Trophoblast cell (in vitro differentiated cells and primary cell): ENCODE measurements at regions not wholly inside any gene's neighbourhood (a gene's known extent, or its start where the extent isn't known, plus 50 kb on each side); places are given as distances from the start of the nearest gene placed in this dataset.

Experiments used
- DNase-seq, 2 donors: peaks; one replicate each; pipeline ENCODE4 v3.0.0-alpha.2; 2016
- H2AFZ ChIP-seq: 2 replicates; pipeline ENCODE4 v1.6.1; 2013; ENCODE audit warnings: low read length, moderate library complexity, mild to moderate bottlenecking; ENCODE audit not compliant: insufficient read depth, poor library complexity
- H2AK5ac ChIP-seq: 2 replicates; pipeline ENCODE4 v1.6.1; 2013; ENCODE audit warnings: mild to moderate bottlenecking, low read length
- H2BK120ac ChIP-seq: 2 replicates; pipeline ENCODE4 v1.6.1; 2013; ENCODE audit warnings: low read length, mild to moderate bottlenecking, moderate library complexity; ENCODE audit not compliant: insufficient read depth, poor library complexity
- H2BK12ac ChIP-seq: 2 replicates; pipeline ENCODE4 v1.6.1; 2013; ENCODE audit warnings: mild to moderate bottlenecking, low read length, moderate library complexity
- H2BK5ac ChIP-seq: 2 replicates; pipeline ENCODE4 v1.6.1; 2013; ENCODE audit warnings: low read length, low read depth, moderate library complexity, mild to moderate bottlenecking; ENCODE audit not compliant: poor library complexity
- H3K14ac ChIP-seq: 2 replicates; pipeline ENCODE4 v1.6.1; 2013; ENCODE audit warnings: mild to moderate bottlenecking, low read length
- H3K18ac ChIP-seq: 2 replicates; pipeline ENCODE4 v1.6.1; 2013; ENCODE audit warnings: mild to moderate bottlenecking, low read length
- H3K23ac ChIP-seq: 2 replicates; pipeline ENCODE4 v1.6.1; 2013; ENCODE audit warnings: low read length
- H3K27ac ChIP-seq: 2 replicates; pipeline ENCODE4 v1.5.1; 2013; ENCODE audit warnings: low read depth, mild to moderate bottlenecking, inconsistent platforms, low read length, moderate library complexity
- H3K27me3 ChIP-seq: 2 replicates; pipeline ENCODE4 v1.6.1; 2013; ENCODE audit warnings: inconsistent platforms, mild to moderate bottlenecking, low read length, moderate library complexity; ENCODE audit not compliant: insufficient read depth
- H3K36me3 ChIP-seq, 2 experiments: 1 replicate in 1 of 2; 2 replicates in 1 of 2; pipeline ENCODE4 v1.6.1; 2013; ENCODE audit warnings: low read length in 2 of 2, mild to moderate bottlenecking in 2 of 2, moderate library complexity in 1 of 2; ENCODE audit not compliant: insufficient read depth in 2 of 2, control insufficient read depth in 1 of 2
- H3K4ac ChIP-seq: 2 replicates; pipeline ENCODE4 v1.6.1; 2013; ENCODE audit warnings: low read depth, mild to moderate bottlenecking, low read length, moderate library complexity
- H3K4me1 ChIP-seq, 2 experiments: 1 replicate in 1 of 2; 2 replicates in 1 of 2; pipeline ENCODE4 v1.6.1; 2013; ENCODE audit warnings: low read length in 2 of 2, mild to moderate bottlenecking in 2 of 2, moderate library complexity in 1 of 2; ENCODE audit not compliant: insufficient read depth in 2 of 2, control insufficient read depth in 1 of 2
- H3K4me2 ChIP-seq: 2 replicates; pipeline ENCODE4 v1.6.1; 2013; ENCODE audit warnings: inconsistent platforms, mild to moderate bottlenecking, low read length, moderate library complexity
- H3K4me3 ChIP-seq: 2 replicates; pipeline ENCODE4 v1.5.1; 2013; ENCODE audit warnings: mild to moderate bottlenecking, low read depth, low read length, inconsistent platforms
- H3K79me1 ChIP-seq: one replicate; pipeline ENCODE4 v1.6.1; 2013; ENCODE audit warnings: low read length
- H3K79me2 ChIP-seq: 2 replicates; pipeline ENCODE4 v1.6.1; 2013; ENCODE audit warnings: low read length, mild to moderate bottlenecking; ENCODE audit not compliant: control insufficient read depth, insufficient read depth, poor library complexity
- H3K9ac ChIP-seq: 2 replicates; pipeline ENCODE4 v1.6.1; 2013; ENCODE audit warnings: mild to moderate bottlenecking, low read length
- H3K9me3 ChIP-seq: 2 replicates; pipeline ENCODE4 v1.6.1; 2013; ENCODE audit warnings: low read depth, mild to moderate bottlenecking, control low read depth, inconsistent platforms, low read length; ENCODE audit not compliant: insufficient read depth
- H4K12ac ChIP-seq: 2 replicates; pipeline ENCODE4 v1.6.1; 2013; ENCODE audit warnings: low read depth, mild to moderate bottlenecking, low read length, moderate library complexity
- H4K8ac ChIP-seq: 2 replicates; pipeline ENCODE4 v1.6.1; 2013; ENCODE audit warnings: low read depth, mild to moderate bottlenecking, low read length, moderate library complexity
- H4K91ac ChIP-seq: one replicate; pipeline ENCODE4 v1.6.1; 2013; ENCODE audit warnings: low read depth, mild to moderate bottlenecking, low read length, moderate library complexity
- WGBS: extraction: QIAGEN DNeasy Blood & Tissue Kit; methylation state at CpG from one replicate; pipeline ENCODE4 v1.1.7; 2013; ENCODE audit warnings: missing lambda C conversion rate; ENCODE audit not compliant: insufficient read length, insufficient coverage; ENCODE audit errors: extremely low coverage; 5-methylcytosine and 5-hydroxymethylcytosine counted together

GRCh38 chr5:20476016-20476415 lies 488.0 kb upstream of the CDH18 start:
- H3K27me3 ChIP-seq = no peaks in the 10 kb centered on the region
- H2BK120ac ChIP-seq = no peak overlapping the region
- H3K27ac ChIP-seq = no peak overlapping the region
- H4K8ac ChIP-seq = no peak overlapping the region
- no peaks in the 10 kb centered on the region for H3K9me3 ChIP-seq
- no peak overlapping the region for H2AK5ac ChIP-seq
- H3K4me2 ChIP-seq = no peak overlapping the region
- H3K4ac ChIP-seq = no peak overlapping the region
- H3K18ac ChIP-seq = no peak overlapping the region
- no peaks in the 10 kb centered on the region for H3K4me1 ChIP-seq
- no peak overlapping the region for H3K9ac ChIP-seq
- no peak overlapping the region for H2BK5ac ChIP-seq
- no peaks in the 10 kb centered on the region for H3K79me1 ChIP-seq
- H3K4me3 ChIP-seq = no peak overlapping the region
- no peak overlapping the region for H3K23ac ChIP-seq
- no peaks in the 10 kb centered on the region for H3K79me2 ChIP-seq
- no peak overlapping the region for H4K12ac ChIP-seq
- H3K14ac ChIP-seq = no peak overlapping the region
- WGBS = no CpG with 5 or more reads among the region's 1 CpG
- DNase-seq = no peak
- H2AFZ ChIP-seq = no peak overlapping the region
- H2BK12ac ChIP-seq = no peak overlapping the region
- H3K36me3 ChIP-seq = no peaks in the 10 kb centered on the region
- no peak overlapping the region for H4K91ac ChIP-seq

- H3K79me2 ChIP-seq = no peaks in the 10 kb centered on the region
- no peaks in the 10 kb centered on the region for H3K9me3 ChIP-seq
- H3K23ac ChIP-seq = no peak overlapping the region
- no peak overlapping the region for H3K4me2 ChIP-seq
- no peak overlapping the region for H3K14ac ChIP-seq
- no CpG with 5 or more reads among the region's 1 CpG for WGBS
- no peaks in the 10 kb centered on the region for H3K36me3 ChIP-seq
- H4K12ac ChIP-seq = no peak overlapping the region
- H2AFZ ChIP-seq = no peak overlapping the region
- H3K79me1 ChIP-seq = no peaks in the 10 kb centered on the region
- H3K4me1 ChIP-seq = no peaks in the 10 kb centered on the region
- H3K27ac ChIP-seq = no peak overlapping the region
- no peaks in the 10 kb centered on the region for H3K27me3 ChIP-seq
- H3K18ac ChIP-seq = no peak overlapping the region
- no peak overlapping the region for H4K91ac ChIP-seq
- no peak overlapping the region for H3K4ac ChIP-seq
- H3K9ac ChIP-seq = no peak overlapping the region
- no peak for DNase-seq
- H2BK5ac ChIP-seq = no peak overlapping the region
- no peak overlapping the region for H3K4me3 ChIP-seq
- no peak overlapping the region for H2BK12ac ChIP-seq
- H2AK5ac ChIP-seq = no peak overlapping the region
- no peak overlapping the region for H2BK120ac ChIP-seq
- no peak overlapping the region for H4K8ac ChIP-seq
These were observed 483.0 kb upstream of the CDH18 start for GRCh38 chr5:20470997-20471396.

- Histone ChIP-seq H3K9me3 (no peaks in the 10 kb centered on the region), H3K4ac (no peak overlapping the region), H3K27me3 (no peaks in the 10 kb centered on the region), H2AFZ (no peak overlapping the region), H3K27ac (no peak overlapping the region), H2BK120ac (no peak overlapping the region), H2BK12ac (no peak overlapping the region), H4K91ac (no peak overlapping the region), H3K79me1 (no peaks in the 10 kb centered on the region), H3K18ac (no peak overlapping the region), H2BK5ac (no peak overlapping the region), H2AK5ac (no peak overlapping the region), H4K8ac (no peak overlapping the region), H3K14ac (no peak overlapping the region), H4K12ac (no peak overlapping the region), H3K36me3 (no peaks in the 10 kb centered on the region), H3K4me2 (no peak overlapping the region), H3K23ac (no peak overlapping the region), H3K79me2 (no peaks in the 10 kb centered on the region), H3K4me1 (no peaks in the 10 kb centered on the region), H3K4me3 (no peak overlapping the region), H3K9ac (no peak overlapping the region)
- DNase-seq = no peak
- no CpG with 5 or more reads among the region's 2 CpGs for WGBS
These were observed 481.8 kb upstream of the CDH18 start for GRCh38 chr5:20469792-20470191.

- Histone ChIP-seq H4K12ac (no peak overlapping the region), H2AFZ (no peak overlapping the region), H3K27ac (no peak overlapping the region), H3K79me1 (no peaks in the 10 kb centered on the region), H3K9me3 (no peaks in the 10 kb centered on the region), H3K4me2 (no peak overlapping the region), H3K4me1 (no peaks in the 10 kb centered on the region), H3K4me3 (no peak overlapping the region), H3K9ac (no peak overlapping the region), H2BK120ac (no peak overlapping the region), H3K23ac (no peak overlapping the region), H3K18ac (no peak overlapping the region), H4K8ac (no peak overlapping the region), H3K27me3 (no peaks in the 10 kb centered on the region), H4K91ac (no peak overlapping the region), H2BK5ac (no peak overlapping the region), H3K14ac (no peak overlapping the region), H3K79me2 (no peaks in the 10 kb centered on the region), H3K36me3 (no peaks in the 10 kb centered on the region), H2AK5ac (no peak overlapping the region), H3K4ac (no peak overlapping the region), H2BK12ac (no peak overlapping the region)
- DNase-seq = no peak
- no CpG with 5 or more reads among the region's 3 CpGs for WGBS
These were observed 481.4 kb upstream of the CDH18 start for GRCh38 chr5:20469390-20469789.
